ENCODE measurements at regions not wholly inside any gene's neighbourhood (a gene's known extent, or its start where the extent isn't known, plus 50 kb on each side); places are given as distances from the start of the nearest gene placed in this dataset.
A peak's percentile ranks its signal among the peaks of the same experiment; 100 is the strongest.
"Not testable (repeated sequence)": the region's sequence is repeated elsewhere in the genome, so short reads cannot be mapped to it uniquely, and the experiment has no call there.

GRCh38 chr22:48835857-48836672, 991.6 kb downstream of the BRD1 start:
- no peak for DNase-seq

- no peak for DNase-seq
Observed at GRCh38 chr22:48835364-48835763, 992.3 kb downstream of the BRD1 start.

- DNase-seq: no peak
Observed at GRCh38 chr22:48834404-48834803, 993.3 kb downstream of the BRD1 start.

GRCh38 chr22:48832592-48832991, 995.1 kb downstream of the BRD1 start:
- no peak for DNase-seq

GRCh38 chr22:48829908-48830307, 997.8 kb downstream of the BRD1 start:
- DNase-seq: no peak

GRCh38 chr22:48828688-48829087, 999.0 kb downstream of the BRD1 start:
- DNase-seq: no peak

- DNase-seq: peak; percentile 84
Observed at GRCh38 chr22:48827904-48828555, 999.6 kb downstream of the BRD1 start.

- peak; percentile 78 for DNase-seq
Observed at GRCh38 chr22:48827268-48827846, 1000.3 kb downstream of the BRD1 start.

GRCh38 chr22:48826546-48826945, 1001.1 kb downstream of the BRD1 start:
- no peak for DNase-seq

GRCh38 chr22:48825802-48826520, 1001.7 kb downstream of the BRD1 start:
- DNase-seq: no peak

- DNase-seq: no peak
Observed at GRCh38 chr22:48824712-48825651, 1002.7 kb downstream of the BRD1 start.

GRCh38 chr22:48823941-48824340, 1003.7 kb downstream of the BRD1 start:
- no peak for DNase-seq

GRCh38 chr22:48822278-48823233, 1005.1 kb downstream of the BRD1 start:
- no peak for DNase-seq

- DNase-seq: no peak
Observed at GRCh38 chr22:48821727-48822126, 1005.9 kb downstream of the BRD1 start.

GRCh38 chr22:48821346-48821690, 1006.4 kb downstream of the BRD1 start:
- DNase-seq: no peak

- DNase-seq: no peak
Observed at GRCh38 chr22:48820481-48821345, 1007.0 kb downstream of the BRD1 start.

GRCh38 chr22:48819961-48820360, 1007.7 kb downstream of the BRD1 start:
- no peak for DNase-seq

- DNase-seq: no peak
Observed at GRCh38 chr22:48819232-48819631, 1008.4 kb downstream of the BRD1 start.

GRCh38 chr22:48817491-48817890, 1010.2 kb downstream of the BRD1 start:
- DNase-seq: not testable (repeated sequence)

- DNase-seq: peak; percentile 59
Observed at GRCh38 chr22:48811885-48812284, 1015.8 kb downstream of the BRD1 start.
